ENCODE measurements at regions not wholly inside any gene's neighbourhood (a gene's known extent, or its start where the extent isn't known, plus 50 kb on each side); places are given as distances from the start of the nearest gene placed in this dataset.

DNA sequence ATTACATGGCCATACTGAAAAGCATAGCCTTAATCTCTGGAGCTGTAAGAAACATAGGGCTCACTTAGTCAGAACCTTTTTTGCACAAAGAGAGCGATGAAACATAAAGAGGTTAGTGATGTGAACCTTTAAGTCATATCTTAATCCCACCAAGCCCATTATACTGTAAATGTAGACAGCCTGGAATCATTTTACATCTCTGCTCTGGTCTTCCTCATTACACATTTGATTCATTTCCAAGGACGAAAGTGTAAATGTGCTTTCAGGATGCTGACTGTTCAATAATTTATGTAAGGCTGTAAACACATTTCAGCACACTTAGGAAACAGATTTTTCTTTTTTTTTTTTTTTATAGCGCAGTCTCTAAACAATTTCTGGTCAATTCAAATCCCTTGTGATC, 131.3 kb upstream of the B3GAT2 start:
- TF ChIP-seq CTCF (IDR thresholded peaks at IDR 0.05) (no peak), POLR2A (IDR thresholded peaks at IDR 0.05) (no peak)

Measured in prostate gland (tissue), 2 donors.